A673 (cell line): ENCODE measurements at regions not wholly inside any gene's neighbourhood (a gene's known extent, or its start where the extent isn't known, plus 50 kb on each side); places are given as distances from the start of the nearest gene placed in this dataset.

Experiments used
- EZH2 ChIP-seq: fragments of 200-600 bp; sonication (generic); IDR thresholded peaks from 2 replicates; pipeline ENCODE4 v1.6.1; 2017; ENCODE audit warnings: borderline replicate concordance, low read depth, mild to moderate bottlenecking, mixed read lengths, antibody characterized with exemption, low read length; ENCODE audit not compliant: poor library complexity, severe bottlenecking
- TF ChIP-seq, protein P1 (sequence below): fragments of 300-800, 200-600 bp; sonication (generic); conservative IDR thresholded peaks from 2 replicates; pipeline ENCODE4 v1.5.1; 2017; ENCODE audit warnings: low read depth, mild to moderate bottlenecking, antibody characterized with exemption, low read length, moderate library complexity, mixed read lengths

DNA sequence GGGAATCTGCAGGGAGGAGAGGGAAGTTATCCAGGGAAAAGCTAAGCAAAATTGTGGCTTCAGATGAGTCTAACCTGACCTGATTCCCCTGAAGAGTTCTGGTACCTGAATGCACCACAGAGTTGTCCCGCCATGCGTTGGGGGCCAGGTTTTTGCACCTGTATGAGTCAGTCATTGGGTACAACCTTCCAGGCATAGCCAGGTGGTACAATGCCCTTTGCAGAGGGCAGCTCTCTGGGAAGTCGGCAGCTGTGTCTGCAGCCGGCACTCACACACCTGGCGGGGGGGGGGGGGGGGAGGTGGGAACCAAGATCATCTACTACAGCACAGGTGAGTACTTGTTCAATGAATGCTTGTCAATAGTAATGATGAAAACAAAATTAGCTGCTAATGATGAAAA lies 52.5 kb upstream of the GTF3A start:
- TF ChIP-seq, protein P1, sequence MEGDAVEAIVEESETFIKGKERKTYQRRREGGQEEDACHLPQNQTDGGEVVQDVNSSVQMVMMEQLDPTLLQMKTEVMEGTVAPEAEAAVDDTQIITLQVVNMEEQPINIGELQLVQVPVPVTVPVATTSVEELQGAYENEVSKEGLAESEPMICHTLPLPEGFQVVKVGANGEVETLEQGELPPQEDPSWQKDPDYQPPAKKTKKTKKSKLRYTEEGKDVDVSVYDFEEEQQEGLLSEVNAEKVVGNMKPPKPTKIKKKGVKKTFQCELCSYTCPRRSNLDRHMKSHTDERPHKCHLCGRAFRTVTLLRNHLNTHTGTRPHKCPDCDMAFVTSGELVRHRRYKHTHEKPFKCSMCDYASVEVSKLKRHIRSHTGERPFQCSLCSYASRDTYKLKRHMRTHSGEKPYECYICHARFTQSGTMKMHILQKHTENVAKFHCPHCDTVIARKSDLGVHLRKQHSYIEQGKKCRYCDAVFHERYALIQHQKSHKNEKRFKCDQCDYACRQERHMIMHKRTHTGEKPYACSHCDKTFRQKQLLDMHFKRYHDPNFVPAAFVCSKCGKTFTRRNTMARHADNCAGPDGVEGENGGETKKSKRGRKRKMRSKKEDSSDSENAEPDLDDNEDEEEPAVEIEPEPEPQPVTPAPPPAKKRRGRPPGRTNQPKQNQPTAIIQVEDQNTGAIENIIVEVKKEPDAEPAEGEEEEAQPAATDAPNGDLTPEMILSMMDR: no peak
- TF ChIP-seq EZH2: no peak
